NCI-H2196 (cell line): ENCODE measurements at regions not wholly inside any gene's neighbourhood (a gene's known extent, or its start where the extent isn't known, plus 50 kb on each side); places are given as distances from the start of the nearest gene placed in this dataset.

Source experiments
- DNase-seq: peaks from one replicate; lab custom pipeline; 2025; ENCODE audit not compliant: unreplicated experiment; lab: John Stamatoyannopoulos, UW

DNA sequence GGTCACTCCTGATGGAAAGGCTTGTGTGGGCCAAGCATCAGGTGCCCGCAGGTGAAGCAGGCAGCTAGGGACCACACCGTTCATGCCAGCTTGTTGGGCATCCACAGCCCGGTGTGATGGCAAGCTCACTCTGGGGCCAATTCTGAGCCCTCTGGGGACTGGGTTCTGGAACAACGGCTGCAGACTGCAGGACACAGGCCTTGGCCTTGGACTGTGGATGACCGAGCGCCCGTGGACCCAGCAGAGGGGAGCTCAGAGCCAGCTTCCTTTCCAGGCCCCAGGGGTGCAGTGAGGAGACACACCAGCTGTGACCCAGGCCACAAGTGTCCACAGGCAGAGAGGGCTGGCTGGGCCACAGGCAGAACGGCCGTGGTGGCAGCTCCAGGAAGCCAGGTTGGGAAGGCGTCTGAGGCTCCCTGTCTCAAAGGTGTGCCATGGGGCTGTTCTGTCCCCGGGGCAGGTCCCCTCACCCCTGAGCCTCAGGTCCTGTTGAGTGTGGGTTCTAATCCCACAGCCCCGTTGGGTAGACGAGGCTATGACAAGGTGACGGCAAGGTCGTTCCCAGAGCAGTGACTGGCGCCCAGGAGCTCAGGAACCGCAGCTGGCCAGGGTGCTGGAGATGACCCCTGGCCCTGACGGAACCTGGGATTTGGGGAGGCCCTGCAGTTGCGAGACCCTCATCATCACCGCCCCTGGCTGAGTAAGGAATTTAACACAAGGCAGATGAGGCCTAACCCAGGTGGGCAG lies 1079.4 kb downstream of the BRD1 start:
- no peak for DNase-seq

DNA sequence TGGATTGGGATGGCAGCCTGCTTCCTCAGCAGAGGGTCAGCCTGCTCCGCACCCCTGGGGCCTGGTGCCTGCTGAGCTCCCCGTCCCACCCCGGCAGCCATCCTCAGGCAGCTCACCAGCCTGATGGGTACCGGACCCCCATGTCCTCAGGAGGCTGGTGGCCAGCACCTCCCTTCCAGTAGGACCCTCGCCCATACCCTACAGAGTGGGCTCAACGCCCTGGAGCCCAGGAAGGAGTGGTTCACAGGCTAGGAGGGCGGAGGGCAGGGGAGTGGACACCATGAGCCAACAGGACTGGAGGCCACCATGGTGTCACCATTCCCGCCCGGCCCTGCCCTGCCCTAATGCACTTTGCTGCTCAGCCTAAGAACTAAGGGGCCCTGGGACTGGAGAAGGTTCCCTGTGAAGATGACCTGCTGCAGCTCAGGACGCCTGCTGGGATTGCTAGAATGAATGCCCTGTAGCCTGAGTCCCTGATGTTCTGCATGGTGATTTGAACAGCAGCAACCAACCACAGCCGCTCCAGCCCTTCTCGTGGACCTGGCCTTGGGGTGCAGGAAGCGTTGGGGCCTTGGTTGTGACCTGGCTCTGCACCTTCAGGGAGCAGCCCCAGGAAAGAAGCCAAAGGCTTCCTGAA lies 1080.8 kb downstream of the BRD1 start:
- DNase-seq, result no peak

DNA sequence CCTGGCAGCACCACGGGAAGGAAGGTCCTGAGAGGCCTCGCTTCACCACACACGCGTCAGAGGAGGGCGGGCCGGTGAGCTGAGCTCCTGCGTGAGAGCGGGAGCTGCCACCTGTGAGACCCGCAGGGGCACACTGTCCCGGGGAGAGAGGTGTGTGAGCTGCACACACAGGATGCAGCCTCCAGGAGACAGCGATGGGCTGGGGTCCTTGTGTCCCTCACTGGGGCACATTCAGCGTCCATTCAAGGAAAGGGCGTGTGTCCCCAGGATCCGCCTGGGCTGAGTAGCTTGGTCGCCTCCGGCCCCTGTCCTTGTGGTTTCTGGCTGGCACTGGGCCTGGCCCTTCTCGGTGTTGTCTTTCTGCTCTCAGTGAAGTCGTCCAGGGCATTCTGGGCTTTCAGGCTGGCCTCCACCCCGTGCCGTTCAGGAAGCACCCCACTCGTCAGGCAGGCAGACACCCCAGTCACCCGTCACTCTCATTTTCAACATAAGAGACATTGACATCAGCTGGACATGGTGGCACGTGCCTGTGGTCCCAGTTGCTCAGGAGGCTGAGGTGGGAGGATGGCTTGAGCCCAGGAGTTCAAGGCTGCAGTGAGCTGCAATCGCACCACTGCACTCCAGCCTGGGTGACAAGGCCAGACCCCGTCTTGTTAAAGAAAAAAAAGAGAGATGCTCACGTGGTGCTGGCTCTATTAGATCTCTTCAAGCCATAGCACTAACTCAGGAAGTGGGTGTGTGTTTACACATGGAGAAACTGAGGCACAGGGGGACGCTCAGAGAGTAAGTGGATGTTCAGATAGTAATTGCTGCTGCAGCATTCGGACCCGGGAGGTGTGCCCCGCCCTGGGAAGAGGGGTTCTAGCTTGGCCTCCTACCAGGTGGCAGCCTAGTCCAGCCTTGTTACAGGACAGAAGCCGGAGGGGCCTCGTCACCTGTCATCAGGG lies 1081.6 kb downstream of the BRD1 start:
- DNase-seq, result no peak

DNA sequence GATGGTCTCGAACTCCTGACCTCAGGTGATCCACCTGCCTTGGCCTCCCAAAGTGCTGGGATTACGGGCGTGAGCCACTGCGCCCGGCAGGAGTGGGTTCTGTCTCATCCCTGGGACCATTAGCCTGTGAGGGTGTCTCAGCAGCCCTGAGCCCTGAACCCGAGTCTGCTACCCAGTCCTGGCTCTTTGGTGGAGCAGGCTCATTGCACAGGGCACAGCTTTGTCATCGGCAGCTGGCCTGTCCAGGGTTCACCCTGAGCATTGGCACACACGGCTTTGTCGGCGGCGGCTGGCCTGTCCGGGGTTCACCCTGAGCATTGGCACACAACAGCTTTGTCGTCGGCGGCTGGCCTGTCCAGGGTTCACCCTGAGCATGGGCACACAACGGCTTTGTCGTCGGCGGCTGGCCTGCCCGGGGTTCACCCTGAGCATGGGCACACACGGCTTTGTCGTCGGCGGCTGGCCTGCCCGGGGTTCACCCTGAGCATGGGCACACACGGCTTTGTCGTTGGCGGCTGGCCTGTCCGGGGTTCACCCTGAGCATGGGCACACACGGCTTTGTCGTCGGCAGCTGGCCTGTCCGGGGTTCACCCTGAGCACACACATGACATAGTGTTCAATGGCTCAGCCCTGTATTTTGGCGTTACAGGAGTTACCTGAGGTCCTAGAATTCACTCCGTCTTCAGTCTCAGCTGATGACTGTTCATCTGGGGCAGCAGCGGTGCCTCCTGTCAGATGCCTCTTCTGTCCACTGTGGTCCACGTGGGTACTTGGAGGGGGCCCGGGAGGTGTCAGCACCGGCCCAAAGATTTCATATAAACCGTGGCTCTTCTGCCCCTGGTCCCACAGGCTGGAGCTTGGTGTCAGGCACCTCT lies 1082.5 kb downstream of the BRD1 start:
- no peak for DNase-seq

DNA sequence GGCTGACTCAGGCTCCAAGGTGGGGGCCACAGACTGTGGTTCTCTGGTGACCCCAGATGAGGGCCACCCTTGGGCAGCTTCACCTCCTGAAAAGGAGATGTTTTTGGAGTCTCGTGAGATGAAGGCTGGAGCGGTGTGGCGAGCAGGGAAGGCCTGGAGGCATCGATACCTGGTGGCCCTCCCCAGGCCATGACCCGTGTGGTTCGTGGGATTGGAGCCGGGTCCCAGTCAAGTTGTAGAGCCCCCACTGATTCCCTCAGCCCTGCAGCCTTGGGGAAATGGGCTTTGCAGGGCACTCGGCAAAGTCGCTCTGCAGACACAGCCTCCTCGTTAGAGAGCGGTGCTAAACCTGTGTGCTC lies 1083.4 kb downstream of the BRD1 start:
- no peak for DNase-seq

DNA sequence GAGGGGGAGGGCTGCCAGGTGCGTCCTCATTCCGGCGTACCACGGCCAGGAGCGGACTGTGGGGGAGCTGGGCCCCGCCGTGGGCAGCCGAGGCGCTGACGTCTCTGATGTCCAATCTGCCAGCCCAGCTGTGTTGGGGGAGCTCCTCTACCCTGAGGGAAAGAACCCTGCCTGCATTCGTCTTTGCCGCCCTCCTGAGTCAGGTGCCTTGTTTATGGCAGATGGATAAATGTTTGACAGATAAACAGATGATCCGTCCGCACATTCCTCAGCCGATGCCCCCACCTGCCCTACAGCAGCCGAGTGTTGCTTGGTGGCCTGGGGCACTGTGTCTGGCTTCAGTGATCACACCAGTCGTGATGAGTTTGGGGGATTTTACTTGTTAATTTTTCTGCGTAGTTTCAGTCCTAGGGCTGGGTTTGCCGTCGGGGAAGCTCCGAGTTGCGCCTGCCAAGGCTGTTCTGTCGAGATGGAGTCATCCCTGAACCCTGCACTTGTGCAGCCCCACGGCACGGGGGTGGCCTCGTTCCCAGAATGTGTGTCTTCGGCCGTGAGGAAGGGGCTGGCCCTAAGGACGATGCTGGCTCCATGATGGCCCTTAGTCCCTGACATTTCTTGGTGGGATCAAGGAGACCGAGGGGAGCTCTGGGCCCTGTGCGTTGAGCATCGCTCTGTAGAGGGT lies 1083.9 kb downstream of the BRD1 start:
- DNase-seq, result no peak

DNA sequence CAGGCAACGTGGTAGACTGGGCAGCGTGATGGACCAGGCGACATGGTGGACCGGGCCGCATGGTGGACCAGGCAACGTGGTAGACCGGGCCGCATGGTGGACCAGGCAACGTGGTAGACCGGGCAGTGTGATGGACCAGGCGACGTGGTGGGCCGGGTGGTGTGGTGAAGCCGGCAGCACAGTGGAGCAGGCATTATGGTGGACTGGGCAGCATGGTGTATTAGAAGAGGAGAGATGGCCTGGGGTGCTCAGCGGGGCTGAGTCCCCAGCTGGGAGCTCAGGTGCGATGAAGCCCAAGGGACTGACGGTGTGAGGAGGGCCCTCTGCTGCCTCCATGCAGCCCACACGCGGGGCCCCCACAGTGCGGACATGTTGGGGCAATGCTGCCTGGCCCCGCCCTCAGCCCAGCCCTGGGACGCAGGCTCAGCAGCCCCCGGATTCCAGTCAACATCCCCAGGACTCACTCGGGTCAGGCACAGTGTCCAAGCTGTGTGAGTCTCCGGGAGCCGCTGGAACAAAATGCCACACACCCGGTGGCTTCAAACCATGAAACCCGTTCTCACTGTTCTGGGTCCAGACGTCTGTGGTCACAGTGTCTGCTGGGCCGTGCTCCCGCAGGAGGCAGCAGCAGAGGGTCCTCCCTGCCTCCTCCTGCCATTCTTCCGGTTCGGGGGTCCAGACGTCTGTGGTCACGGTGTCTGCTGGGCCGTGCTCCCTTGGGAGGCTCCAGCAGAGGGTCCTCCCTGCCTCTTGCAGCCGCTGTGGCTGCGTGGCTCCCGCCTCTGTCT lies 1084.9 kb downstream of the BRD1 start:
- no peak for DNase-seq

DNA sequence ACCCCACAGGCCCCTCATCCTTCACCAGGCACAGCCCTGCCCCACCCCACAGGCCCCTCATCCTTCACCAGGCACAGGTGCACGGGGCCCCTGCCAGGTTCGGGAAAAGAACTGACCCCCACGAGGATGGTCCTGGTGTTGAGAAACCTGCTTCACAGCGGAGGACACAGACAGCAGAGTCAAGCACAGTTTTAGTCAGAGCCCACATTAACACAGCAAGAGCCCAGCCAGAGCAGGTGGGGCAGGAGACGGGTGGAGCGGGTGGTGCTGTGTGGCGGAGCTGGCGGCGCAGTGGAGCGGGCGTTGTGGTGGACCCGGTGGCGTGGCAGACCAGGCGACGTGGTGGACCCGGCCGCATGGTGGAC lies 1085.5 kb downstream of the BRD1 start:
- DNase-seq, result no peak

DNA sequence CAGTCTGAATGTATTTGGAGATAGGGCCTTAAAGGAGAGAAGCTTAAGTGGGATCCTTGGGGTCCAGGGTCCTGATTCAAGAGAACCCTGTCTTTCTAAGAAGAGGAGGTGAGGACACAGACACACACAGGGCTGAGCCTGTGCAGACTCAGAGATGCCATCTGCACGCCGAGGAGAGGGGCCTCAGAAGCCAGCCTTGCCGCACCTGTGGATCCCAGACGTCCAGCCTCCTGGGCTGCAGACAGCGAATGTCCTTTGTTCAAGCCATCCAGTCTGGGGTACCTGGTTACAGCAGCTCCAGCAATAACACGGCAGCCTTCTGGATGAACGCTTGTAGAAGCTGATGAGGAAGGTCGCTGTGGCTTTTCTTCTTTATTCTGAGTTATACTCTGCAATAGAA lies 1086.1 kb downstream of the BRD1 start:
- DNase-seq, result no peak

DNA sequence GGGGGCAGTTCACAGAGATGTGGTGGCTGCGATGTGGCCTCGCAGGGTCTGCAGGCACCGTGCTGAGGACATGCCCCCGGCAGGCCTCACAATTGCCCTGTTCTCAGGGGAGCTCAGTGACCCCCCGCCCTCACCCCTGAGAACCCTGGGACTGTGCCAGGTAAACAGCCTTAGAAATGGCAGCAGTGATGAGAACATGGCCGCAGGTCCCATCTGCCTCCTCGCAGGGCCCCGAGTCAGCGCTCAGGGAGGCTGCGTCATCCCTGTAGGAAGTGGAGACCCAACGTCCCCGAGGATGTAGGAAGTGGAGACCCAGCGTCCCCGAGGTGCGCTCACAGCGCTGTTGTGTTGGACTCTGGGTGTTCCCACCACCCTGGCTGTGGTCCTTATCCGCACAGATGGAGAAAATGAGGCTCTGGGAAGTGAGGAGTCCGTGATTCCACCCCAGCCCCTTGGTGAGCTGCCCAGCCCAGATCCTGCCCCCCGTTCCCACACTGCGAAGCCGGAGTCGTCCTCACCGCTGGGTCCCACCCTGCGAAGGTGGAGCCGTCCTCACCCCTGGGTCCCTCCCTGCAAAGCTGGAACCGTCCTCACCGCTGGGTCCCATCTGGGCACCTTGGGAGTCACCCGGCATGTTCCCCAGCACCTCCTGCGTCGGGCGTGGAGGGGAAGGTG lies 1086.8 kb downstream of the BRD1 start:
- DNase-seq, result no peak

DNA sequence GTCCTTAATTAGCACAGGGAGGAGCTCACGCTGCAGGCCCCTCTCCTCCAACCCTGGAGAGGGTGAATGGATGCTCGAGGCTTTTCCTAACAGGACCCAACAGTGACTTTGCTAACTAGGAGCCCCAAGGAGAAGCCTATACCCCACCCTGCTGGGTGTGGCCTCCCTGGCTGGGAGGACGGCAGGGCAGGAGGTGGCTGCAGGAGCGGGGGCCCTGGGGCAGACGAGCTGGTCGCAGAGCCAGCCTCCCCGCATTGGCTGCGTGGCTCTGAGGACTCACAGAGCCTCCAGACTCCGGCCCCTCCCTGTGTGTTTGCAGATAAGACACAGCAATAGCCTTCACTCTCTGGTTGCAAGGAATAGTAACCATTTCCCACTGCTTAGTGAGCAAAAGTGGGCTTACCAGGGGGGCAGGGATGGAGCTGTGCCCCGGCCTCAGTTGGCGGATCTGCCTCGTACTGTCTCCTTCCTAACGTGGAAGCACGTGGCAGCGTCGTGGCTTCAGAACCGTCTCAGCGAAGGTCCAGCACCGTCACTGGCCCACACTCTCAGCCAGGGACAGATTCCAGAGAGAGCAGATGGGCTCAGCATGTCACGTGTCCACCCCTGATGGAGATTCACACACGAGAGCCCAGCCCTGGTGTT lies 1087.5 kb downstream of the BRD1 start:
- no peak for DNase-seq

DNA sequence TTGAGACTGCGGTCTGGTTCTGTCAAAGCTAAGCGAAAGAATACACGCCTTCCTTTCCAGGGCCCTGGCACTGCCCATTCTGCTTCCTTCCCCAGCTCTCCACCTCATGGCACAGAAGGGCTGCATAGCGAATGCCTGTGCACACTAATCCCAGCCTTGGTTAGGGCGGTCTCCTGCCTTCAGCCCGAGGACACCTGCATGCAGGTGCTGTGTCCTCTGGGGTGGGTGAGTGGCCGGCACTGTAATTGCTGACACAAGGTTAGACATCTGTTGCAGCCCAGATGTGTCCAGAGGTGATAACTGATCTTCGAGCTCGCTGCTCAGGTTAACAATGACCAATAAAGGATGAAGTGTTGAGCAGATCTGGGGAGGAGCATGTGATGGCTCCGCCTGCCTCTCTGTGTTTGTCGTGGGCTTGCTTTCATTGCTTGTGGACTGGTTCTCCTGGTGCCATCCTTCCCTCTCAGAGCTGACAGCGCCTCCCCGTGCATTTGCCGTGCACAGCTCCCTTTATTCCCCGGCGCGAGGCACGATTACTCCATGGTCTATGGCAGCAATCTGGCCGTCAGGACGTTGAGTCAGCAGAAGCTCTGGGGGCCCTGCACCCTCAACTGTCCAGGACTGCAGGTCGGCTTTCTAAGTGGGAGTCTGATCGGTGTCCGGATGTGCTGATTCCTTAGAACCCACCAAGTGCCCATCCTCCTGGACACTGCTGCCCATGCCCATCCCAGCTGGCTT lies 1088.2 kb downstream of the BRD1 start:
- DNase-seq, result no peak

DNA sequence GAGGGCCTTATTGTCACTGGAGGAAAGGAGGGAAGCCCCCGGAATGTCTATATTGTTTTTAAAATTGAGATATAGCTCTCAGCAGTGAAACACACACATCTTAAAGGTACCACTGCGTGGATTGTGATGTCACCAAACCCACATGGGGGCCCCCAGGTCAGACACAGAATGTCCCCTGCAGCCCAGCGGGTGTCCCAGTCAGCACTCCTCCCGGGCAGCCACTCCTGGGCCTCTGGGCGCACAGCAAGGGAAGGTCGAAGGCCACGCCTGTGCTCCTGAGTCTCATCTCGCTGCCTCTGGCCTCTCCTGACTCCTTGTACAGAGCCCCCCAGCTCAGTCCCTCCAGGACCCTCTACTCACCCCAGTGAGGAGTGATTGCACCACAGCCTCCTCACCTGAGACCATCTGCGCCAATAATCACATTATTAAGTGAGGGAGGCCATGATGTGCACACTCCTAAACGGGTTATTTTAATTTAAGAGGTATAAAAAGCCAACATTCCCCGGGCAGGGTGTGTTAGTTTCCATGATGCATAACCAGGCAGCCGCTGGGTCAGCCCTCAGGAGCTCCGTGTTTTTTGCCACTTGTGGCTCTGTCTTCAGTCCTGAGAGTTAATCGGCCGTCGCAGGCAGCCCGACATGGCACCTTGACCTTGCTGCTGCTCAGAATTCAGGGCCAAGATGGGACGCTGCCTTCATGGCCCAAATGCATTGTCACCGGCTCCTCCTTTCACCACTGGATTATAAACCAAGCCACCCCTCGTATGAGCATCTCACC lies 1089.3 kb downstream of the BRD1 start:
- DNase-seq, result no peak

DNA sequence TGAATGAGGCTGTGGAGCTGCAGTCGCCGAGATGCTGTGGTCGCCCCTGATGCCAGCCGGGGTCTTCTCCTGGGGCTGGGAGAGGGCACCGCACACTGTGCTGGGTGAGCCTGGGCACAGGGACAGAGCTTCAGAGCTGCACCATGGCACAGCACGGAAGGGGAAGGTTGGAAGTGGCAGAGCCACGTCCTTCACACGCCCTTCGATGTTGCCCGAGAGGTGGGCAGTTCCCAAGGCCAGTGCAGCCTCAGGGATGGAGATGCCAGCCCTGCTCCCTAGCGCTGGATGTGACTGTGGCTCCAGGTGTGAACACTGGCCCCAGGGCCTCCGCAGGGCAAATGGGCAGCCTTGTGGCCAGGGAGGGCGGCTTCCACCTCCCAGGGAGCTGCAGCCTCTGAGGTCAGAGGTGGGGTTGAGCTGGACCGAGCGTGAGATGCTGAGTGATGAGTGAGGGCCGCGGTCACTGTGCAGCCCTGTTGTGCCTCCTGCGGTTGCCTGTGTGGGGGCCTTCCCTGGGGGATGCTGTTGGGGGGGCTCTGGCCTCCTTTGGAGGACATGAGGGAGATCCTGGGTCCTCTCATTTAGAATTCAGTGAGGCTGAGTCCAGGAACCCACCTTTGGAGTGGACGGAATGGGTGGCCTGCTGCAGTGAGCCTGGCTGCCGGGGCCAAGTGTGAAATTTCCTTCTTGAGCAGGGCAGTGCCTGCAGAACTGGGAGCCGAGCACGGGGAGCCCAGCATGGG lies 1090.0 kb downstream of the BRD1 start:
- DNase-seq, result no peak

DNA sequence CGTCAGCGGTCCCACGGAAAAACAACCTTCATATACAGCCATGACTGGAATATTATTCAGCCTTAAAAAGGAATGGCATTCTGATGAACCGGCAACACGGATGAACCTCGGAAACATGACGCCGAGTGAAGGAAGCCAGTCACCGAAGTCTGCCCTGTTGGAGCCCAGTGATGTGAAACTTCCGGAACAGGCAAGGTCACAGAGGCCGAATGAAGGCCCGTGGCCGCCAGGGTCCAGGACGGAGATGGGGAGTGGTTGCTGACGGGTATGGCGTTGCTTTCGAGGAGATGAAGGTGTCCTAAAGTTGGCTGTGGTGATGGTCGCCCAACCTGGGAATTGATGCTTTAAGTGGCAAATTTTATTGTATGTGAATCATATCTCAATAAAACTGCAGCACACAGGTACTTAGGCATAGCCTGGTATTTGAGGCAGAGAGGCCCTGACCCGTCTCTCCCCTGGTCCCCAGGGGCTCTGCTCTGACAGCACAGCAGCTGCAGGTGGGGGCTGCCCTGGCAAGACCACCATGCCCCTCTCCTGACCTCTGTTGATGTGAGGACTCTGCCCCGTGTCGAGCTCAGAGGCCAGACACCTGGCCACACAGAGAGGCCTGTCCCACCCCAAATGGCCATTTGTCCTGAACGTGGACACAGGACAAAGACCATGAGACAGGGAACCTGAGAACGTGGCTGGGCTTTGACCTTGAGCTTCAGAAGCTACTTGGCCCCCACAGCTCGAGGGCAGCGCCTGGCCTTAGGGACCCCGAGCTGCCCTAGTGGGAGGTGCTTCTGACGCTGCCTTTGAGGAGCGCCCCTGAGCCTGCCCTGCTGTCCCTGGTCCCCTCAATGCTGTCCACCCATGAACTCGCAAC lies 1090.8 kb downstream of the BRD1 start:
- no peak for DNase-seq

DNA sequence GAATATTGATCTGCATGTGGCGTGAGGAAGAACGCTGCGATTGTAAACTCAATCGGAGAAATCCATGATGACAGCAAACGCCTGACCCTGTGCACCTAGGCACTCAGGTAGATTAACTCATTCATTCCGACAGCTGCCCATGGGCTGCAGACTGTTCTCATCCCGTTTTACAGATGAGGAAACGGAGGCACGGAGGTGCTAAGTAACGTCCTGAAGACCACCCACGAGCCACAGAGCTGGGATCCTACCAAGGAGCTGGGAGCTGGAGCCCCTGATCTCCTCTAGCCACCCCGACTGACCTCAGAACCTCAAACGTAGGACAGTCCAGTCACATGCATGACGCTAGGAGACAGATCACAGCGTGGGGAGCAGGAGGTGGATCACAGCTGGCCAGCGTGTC lies 1092.7 kb downstream of the BRD1 start:
- DNase-seq, result no peak
